Urinary bladder (tissue), 3 donors: ENCODE measurements at regions not wholly inside any gene's neighbourhood (a gene's known extent, or its start where the extent isn't known, plus 50 kb on each side); places are given as distances from the start of the nearest gene placed in this dataset.

Source experiments
- DNase-seq: peaks from one replicate; pipeline ENCODE4 v3.0.0-alpha.2; 2015; ENCODE audit errors: extremely low spot score
- H3K27ac ChIP-seq: one replicate; pipeline ENCODE4 v1.5.1; 2013; ENCODE audit warnings: low read depth, mild to moderate bottlenecking, moderate library complexity
- H3K36me3 ChIP-seq: one replicate; pipeline ENCODE4 v1.6.1; 2013; ENCODE audit warnings: mild to moderate bottlenecking, moderate library complexity; ENCODE audit not compliant: insufficient read depth
- H3K4me1 ChIP-seq: one replicate; pipeline ENCODE4 v1.6.1; 2013; ENCODE audit warnings: mild to moderate bottlenecking, moderate library complexity; ENCODE audit not compliant: insufficient read depth
- H3K4me3 ChIP-seq: one replicate; pipeline ENCODE4 v1.5.1; 2013; ENCODE audit warnings: low read depth, low read length
- WGBS: extraction: QIAGEN DNeasy Blood & Tissue Kit; methylation state at CpG from one replicate; pipeline ENCODE4 v1.1.7; 2013; 5-methylcytosine and 5-hydroxymethylcytosine counted together
- donor health status: healthy with polysubstance abuse.
- donor health status: healthy.

- no peak overlapping the region for H3K4me3 ChIP-seq
- no peaks in the 10 kb centered on the region for H3K4me1 ChIP-seq
- H3K27ac ChIP-seq: no peak overlapping the region
- H3K36me3 ChIP-seq: no peaks in the 10 kb centered on the region
- WGBS: 95% methylated on average over 3 of the region's 3 CpGs
- DNase-seq: no peak
Measured at GRCh38 chr12:88957358-88957757, 377.1 kb upstream of the KITLG start.

- 89% methylated on average over 5 of the region's 5 CpGs for WGBS
- no peaks in the 10 kb centered on the region for H3K36me3 ChIP-seq
- no peaks in the 10 kb centered on the region for H3K4me1 ChIP-seq
- DNase-seq: no peak
- H3K27ac ChIP-seq: no peak overlapping the region
- H3K4me3 ChIP-seq: no peak overlapping the region
Measured at GRCh38 chr12:88955531-88955930, 375.3 kb upstream of the KITLG start.

GRCh38 chr12:88953029-88953586, 372.8 kb upstream of the KITLG start:
- WGBS: 85% methylated on average over 9 of the region's 9 CpGs
- Histone ChIP-seq H3K4me1 (no peaks in the 10 kb centered on the region), H3K36me3 (no peaks in the 10 kb centered on the region), H3K27ac (no peak overlapping the region), H3K4me3 (no peak overlapping the region)
- no peak for DNase-seq

GRCh38 chr12:88952562-88952942, 372.3 kb upstream of the KITLG start:
- Histone ChIP-seq H3K27ac (no peak overlapping the region), H3K4me1 (no peaks in the 10 kb centered on the region), H3K4me3 (no peak overlapping the region), H3K36me3 (no peaks in the 10 kb centered on the region)
- DNase-seq: no peak
- 92% methylated on average over 1 of the region's 1 CpG for WGBS

- 49% methylated on average over 2 of the region's 2 CpGs for WGBS
- Histone ChIP-seq H3K36me3 (no peaks in the 10 kb centered on the region), H3K27ac (no peak overlapping the region), H3K4me1 (no peaks in the 10 kb centered on the region), H3K4me3 (no peak overlapping the region)
- no peak for DNase-seq
Measured at GRCh38 chr12:88951860-88952561, 371.7 kb upstream of the KITLG start.

- H3K4me1 ChIP-seq: no peaks in the 10 kb centered on the region
- no peaks in the 10 kb centered on the region for H3K36me3 ChIP-seq
- H3K27ac ChIP-seq: no peak overlapping the region
- no peak for DNase-seq
- 61% methylated on average over 2 of the region's 2 CpGs for WGBS
- no peak overlapping the region for H3K4me3 ChIP-seq
Measured at GRCh38 chr12:88951177-88951576, 370.9 kb upstream of the KITLG start.

- Histone ChIP-seq H3K36me3 (no peaks in the 10 kb centered on the region), H3K27ac (no peak overlapping the region), H3K4me1 (no peaks in the 10 kb centered on the region), H3K4me3 (no peak overlapping the region)
- DNase-seq: no peak
- WGBS: 80% methylated on average over 3 of the region's 3 CpGs
Measured at GRCh38 chr12:88947486-88948043, 367.3 kb upstream of the KITLG start.

GRCh38 chr12:88946372-88946997, 366.2 kb upstream of the KITLG start:
- H3K36me3 ChIP-seq: no peaks in the 10 kb centered on the region
- 47% methylated on average over 5 of the region's 5 CpGs for WGBS
- DNase-seq: no peak
- H3K4me3 ChIP-seq: no peak overlapping the region
- no peaks in the 10 kb centered on the region for H3K4me1 ChIP-seq
- no peak overlapping the region for H3K27ac ChIP-seq

GRCh38 chr12:88945051-88945732, 364.9 kb upstream of the KITLG start:
- DNase-seq: no peak
- no peak overlapping the region for H3K27ac ChIP-seq
- H3K4me3 ChIP-seq: no peak overlapping the region
- H3K4me1 ChIP-seq: no peaks in the 10 kb centered on the region
- WGBS: 66% methylated on average over 3 of the region's 3 CpGs
- H3K36me3 ChIP-seq: no peaks in the 10 kb centered on the region

GRCh38 chr12:88944397-88944796, 364.1 kb upstream of the KITLG start:
- 72% methylated on average over 3 of the region's 3 CpGs for WGBS
- no peak overlapping the region for H3K27ac ChIP-seq
- H3K4me3 ChIP-seq: no peak overlapping the region

GRCh38 chr12:88940854-88941253, 360.6 kb upstream of the KITLG start:
- Histone ChIP-seq H3K27ac (no peak overlapping the region), H3K4me3 (no peak overlapping the region), H3K4me1 (no peaks in the 10 kb centered on the region), H3K36me3 (no peaks in the 10 kb centered on the region)
- no peak for DNase-seq
- 88% methylated on average over 2 of the region's 2 CpGs for WGBS

More at GRCh38 chr12:88944397-88944796, 364.1 kb upstream of the KITLG start:
- Histone ChIP-seq H3K36me3 (no peaks in the 10 kb centered on the region), H3K4me1 (no peaks in the 10 kb centered on the region)
- DNase-seq: no peak

- Histone ChIP-seq H3K4me3 (no peak overlapping the region), H3K36me3 (no peaks in the 10 kb centered on the region), H3K4me1 (no peaks in the 10 kb centered on the region), H3K27ac (no peak overlapping the region)
- no peak for DNase-seq
- WGBS: 27% methylated on average over 3 of the region's 3 CpGs
Measured at GRCh38 chr12:88935856-88936255, 355.6 kb upstream of the KITLG start.

- 87% methylated on average over 3 of the region's 3 CpGs for WGBS
- Histone ChIP-seq H3K4me3 (no peak overlapping the region), H3K27ac (no peak overlapping the region), H3K4me1 (no peaks in the 10 kb centered on the region), H3K36me3 (no peaks in the 10 kb centered on the region)
- no peak for DNase-seq
Measured at GRCh38 chr12:88934163-88934747, 354.0 kb upstream of the KITLG start.
